Fibroblast of skin of back (primary cell): ENCODE measurements at regions not wholly inside any gene's neighbourhood (a gene's known extent, or its start where the extent isn't known, plus 50 kb on each side); places are given as distances from the start of the nearest gene placed in this dataset.
"Not testable (repeated sequence)": the region's sequence is repeated elsewhere in the genome, so short reads cannot be mapped to it uniquely, and the experiment has no call there.

Source experiments
- DNase-seq: peaks from one replicate; pipeline ENCODE4 v3.0.0-alpha.2; 2013

GRCh38 chr5:167413506-167413905 is 877.9 kb upstream of the WWC1 start:
- no peak for DNase-seq

- no peak for DNase-seq
Observed at GRCh38 chr5:167414611-167415010, 876.8 kb upstream of the WWC1 start.

- no peak for DNase-seq
Observed at GRCh38 chr5:167415779-167416746, 875.4 kb upstream of the WWC1 start.

GRCh38 chr5:167417662-167418061 is 873.8 kb upstream of the WWC1 start:
- no peak for DNase-seq

- DNase-seq = no peak
Observed at GRCh38 chr5:167425161-167425560, 866.3 kb upstream of the WWC1 start.

GRCh38 chr5:167426501-167426900 is 864.9 kb upstream of the WWC1 start:
- no peak for DNase-seq

- not testable (repeated sequence) for DNase-seq
Observed at GRCh38 chr5:167427641-167428040, 863.8 kb upstream of the WWC1 start.

GRCh38 chr5:167440846-167441245 is 850.6 kb upstream of the WWC1 start:
- no peak for DNase-seq

DNA sequence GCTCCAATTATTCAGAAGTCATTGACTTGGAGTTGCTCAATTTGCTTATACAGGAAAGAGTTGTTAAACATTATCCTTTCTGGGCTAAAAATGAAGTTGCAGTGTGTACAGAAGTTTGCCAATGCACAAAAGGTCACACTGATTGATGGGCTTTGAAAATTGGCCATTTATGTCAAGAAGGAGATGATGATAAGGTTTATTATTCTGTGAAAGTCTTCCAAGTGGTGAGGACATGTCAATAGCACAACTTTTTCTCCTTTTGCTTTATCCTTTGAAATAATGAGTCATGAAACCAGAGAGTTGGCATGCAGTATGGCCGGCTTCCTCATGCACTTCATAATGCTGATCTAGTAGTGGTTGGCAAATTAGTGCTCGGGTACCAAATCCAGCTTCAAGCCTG is 848.5 kb upstream of the WWC1 start:
- no peak for DNase-seq

- DNase-seq = no peak
Observed at GRCh38 chr5:167447466-167448375, 843.7 kb upstream of the WWC1 start.

DNA sequence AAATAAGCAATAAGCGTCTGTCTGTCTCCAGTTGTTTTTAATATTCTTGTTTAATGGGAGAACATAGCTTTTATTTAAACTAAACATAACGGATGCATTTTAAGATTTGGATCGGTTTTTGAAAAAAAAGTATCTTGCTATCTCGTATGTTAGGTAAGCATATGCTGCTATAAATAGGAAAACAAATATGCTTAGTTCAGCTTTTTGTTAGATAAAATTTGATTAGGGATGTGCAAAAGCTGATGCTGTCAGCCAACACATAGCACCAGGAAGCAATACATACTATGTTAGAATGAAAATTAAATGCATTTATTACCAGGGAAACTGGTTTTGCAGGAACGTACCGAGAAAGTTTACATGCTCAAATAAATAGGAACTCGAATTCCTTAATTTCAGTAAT is 843.1 kb upstream of the WWC1 start:
- no peak for DNase-seq

DNA sequence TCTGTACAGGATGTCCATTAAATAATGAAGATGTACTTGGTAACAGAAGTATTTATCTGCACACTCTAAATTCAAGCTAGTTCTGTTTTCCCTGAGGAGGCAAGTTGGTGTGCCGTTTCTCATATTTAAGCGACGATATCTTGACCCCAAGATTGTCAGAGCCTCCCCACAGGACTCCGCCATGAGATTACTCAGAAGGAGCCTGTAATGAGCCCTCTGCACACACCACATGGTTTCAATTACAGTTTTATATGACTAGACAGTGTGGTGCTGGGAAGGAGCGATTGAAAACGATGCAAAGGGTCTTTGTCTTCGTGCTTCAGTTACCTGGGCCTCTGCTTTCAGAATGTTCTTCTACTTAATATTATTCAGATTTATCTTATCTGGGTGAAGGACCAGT is 840.4 kb upstream of the WWC1 start:
- DNase-seq = peak; percentile 68

DNA sequence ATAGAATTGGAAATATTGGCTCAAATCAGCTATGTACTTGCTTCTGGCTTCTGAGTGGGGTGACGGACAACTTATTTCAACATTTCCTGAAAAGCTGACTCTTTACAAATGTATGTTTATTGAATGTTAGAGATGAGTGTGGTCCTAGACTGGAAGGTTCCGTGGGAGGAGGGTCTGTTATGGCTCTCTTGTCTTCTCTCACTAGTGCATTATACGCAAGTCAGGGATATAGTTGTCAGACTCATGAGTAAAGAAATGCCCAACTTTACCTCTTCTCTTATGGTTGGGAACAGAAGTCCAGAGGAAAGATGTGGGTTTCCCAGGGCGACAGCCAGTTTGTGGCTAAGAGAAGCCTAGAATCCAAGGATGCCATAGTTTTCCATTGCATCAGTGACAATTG is 839.3 kb upstream of the WWC1 start:
- peak; percentile 60 for DNase-seq

GRCh38 chr5:167453246-167454030 is 838.0 kb upstream of the WWC1 start:
- peak; percentile 52 for DNase-seq

DNA sequence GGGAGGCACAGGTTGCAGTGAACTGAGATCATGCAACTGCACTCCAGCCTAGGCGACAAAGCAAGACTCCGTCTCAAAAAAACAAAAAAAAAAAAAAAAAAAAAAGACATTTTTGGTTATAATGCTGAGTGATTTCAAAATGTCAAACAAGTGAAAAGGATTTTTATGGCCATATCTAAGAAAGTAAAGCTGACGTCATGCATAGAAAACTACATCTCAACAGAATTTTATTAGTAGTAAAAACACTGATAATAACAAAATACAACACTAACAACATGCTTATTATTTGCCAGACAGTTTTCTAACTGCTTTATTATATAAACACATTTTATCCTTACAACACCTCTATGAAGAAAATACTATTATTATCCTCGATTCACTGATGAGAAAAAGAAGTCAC is 833.0 kb upstream of the WWC1 start:
- no peak for DNase-seq

DNA sequence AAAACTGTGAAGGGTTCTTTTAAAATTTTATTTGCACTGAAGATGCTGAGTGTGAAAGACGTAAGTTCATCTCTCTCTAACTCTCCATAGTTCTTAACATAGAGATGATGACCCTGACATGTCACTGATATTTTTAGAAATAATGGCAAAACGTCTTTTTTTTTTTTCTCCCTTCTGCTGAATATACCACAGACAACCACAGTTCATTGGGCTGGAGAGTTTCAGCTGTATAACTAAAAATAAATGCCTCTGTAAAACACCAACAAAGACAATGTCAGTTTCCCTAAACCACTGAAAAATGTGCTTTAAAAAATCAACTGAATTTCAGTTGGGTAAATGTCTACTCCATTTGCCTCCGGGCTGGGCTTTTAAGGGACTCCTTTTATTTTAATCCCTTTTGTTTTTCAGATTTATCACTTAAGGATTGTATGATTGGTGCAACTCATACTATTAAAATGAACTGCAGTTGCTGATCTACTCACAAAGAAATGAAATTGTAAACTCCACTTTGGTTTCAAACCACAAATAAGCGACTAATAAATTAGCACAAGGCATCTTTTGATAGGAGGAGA is 830.9 kb upstream of the WWC1 start:
- DNase-seq = no peak

DNA sequence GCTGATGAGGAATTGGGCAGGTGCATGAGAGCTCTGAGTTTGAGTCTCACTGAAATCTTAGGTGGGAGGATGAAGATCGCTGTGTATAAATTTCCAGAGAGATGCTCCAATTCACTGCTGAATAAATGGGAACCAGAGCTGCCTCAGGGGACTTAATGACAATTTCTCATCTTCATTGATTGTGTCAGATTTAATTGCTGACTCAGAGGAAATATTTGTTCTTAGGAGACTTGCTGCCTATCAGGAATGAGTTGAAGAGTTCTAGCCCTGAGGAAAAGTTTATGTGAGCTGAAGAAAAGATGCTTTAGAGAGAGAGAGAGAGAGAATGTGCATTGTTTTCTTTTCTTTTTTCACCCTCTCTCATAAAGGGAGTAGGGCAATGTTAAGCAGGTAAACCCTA is 827.5 kb upstream of the WWC1 start:
- no peak for DNase-seq

DNA sequence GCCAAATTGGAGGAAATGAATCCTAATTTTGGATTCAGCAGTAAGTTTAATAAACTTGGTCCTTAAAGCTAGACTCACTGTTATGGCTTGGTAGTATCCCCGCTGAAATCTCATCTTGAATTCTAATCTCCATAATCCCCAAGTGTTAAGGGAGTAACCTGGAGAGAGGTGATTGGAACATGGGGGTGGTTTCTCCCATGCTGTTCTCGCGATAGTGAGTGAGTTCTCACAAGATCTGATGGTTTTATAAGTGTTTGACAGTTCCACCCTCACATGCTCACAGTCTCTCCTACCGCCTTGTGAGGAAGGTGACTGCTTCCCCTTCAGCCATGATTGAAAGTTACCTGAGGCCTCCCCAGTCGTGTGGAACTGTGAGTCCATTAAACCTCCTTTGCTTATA is 824.5 kb upstream of the WWC1 start:
- no peak for DNase-seq

DNA sequence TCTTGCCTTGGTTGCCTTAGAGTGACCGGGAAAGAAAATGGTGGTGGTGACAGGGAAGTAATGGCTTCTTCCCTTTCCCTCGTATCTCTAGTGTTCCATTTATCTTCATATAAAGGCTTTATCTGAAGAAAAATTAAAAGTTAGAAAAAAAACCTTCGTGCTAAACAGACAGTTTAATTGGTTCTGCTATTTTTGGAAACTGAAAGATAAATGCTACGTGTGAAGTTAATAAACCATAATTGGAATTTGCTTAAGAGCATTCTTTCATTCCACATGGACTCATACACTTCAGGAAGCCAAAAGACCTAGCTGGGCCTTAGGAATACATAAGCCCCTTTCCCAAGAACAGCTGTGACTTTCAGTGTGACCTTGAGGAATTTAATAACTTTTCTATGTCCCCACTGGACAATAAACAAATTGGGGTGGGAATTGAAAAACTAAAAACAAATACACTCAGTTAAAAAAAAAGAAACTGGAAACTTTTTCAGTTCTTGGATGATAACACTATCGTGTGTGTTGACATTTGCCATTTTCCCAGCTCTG is 818.8 kb upstream of the WWC1 start:
- no peak for DNase-seq

DNA sequence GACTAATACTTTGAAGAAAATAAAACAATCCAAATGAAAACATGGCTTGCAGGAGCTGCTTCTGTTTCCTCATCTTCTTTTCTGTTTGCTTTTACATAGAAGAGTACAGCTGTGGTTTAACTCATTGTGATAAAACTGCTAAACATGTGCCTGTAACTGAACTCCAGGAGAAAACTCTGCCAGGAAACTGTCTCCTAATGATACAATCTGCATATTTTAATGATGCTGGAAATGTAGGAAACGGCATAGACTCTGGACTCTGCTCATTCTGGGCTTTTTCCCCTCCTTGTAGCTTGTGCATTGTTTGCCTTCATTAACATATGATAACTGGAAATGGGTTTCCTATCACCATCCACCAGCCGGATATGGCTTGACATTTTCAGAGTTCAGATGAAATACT is 813.3 kb upstream of the WWC1 start:
- DNase-seq = no peak

DNA sequence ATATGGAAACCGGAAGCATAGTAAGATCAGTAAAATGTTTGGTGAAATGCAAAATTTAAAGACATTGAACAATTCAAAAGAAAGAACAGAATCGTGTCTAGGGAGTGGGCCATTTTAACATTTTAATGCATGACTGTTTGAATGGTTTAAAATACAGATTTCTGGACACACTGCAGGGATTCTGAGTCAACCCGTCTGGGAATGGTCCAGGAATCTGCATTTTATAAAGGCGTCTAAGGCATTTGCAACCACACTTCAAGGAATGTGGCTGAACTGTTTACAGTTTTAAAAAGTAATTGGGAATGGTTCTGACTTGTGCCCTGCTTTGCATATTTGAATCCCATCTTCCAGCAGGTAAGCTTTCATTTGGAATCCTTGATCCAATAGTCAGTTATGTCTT is 811.7 kb upstream of the WWC1 start:
- DNase-seq = peak; percentile 26

GRCh38 chr5:167481345-167481744 is 810.1 kb upstream of the WWC1 start:
- no peak for DNase-seq
